ENCODE measurements at regions not wholly inside any gene's neighbourhood (a gene's known extent, or its start where the extent isn't known, plus 50 kb on each side); places are given as distances from the start of the nearest gene placed in this dataset.

- no peak for DNase-seq
These were observed 184.4 kb downstream of the KIF26A start for GRCh38 chr14:104322531-104323366.

- DNase-seq, result no peak
These were observed 185.3 kb downstream of the KIF26A start for GRCh38 chr14:104323551-104324175.

DNA sequence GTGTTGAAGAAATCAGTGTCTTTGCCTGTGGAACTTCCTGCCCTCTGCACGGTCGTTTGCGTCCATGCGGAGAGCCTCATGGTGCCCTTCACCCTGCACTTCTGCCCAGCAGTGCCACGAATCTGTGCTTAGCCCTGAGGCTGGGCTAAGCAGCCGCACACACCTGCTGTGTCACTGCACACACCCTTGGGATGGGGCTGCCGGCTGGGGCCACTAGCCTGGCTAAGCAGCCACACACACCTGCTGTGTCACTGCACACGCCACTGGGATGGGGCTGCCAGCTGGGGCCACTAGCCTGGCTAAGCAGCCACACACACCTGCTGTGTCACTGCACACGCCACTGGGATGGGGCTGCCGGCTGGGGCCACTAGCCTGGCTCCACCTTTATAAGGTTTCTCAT is 188.5 kb downstream of the KIF26A start:
- no peak for DNase-seq

DNA sequence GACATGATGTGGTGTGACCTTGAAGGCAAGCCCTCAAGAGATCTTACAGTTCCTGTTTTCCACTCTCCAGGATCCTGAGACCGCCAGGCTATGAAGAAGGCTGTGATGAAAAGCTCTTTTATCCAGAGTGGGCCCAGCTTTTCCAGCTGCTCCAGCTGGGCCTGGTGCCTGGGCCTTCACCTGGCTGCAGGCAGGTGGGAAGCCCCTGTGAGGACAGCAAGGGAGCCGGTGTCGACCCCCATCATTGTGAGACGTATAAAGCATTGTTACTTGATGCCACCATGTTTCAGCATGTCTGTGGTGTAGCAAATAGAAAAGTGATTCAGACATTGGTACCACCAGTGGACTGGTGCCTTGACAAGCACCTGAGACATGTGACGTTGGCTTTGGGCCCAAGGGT is 190.2 kb downstream of the KIF26A start:
- DNase-seq, result no peak

- no peak for DNase-seq
These were observed 191.4 kb downstream of the KIF26A start for GRCh38 chr14:104329793-104330192.

- DNase-seq, result no peak
These were observed 193.7 kb downstream of the KIF26A start for GRCh38 chr14:104331871-104332605.

DNA sequence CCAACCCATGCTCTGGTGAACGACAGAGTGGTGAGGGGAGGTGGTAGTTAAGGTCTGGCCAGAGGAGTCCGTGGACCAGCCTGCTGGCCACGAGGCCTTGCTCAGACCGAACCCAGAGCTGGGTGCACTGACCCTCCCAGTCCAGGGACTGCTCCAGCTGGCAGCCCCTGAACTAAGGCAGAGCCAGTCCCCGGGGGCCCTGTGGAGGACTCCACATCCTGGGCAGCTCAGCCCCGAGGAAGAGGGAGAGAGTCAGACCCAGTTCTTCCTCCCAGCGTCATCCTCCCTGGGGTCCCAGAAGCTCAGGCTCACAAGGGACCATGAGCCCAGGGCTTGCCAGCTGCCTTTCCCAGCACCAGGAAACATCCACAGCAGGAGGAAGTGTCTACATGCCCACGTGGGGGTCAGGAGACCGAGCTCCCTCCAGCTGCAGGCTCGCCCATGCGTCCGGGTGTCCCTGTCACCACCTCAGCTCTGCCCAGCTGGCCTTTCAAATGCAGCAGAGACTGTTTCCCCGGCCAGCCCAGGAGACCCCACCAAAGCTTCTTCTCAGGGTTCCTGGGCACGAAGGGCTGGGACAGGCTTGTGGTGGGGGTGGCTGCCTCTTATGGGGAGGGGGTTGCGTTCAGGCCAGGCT is 194.4 kb downstream of the KIF26A start:
- no peak for DNase-seq

- DNase-seq, result no peak
These were observed 195.4 kb downstream of the KIF26A start for GRCh38 chr14:104333646-104334423.

- DNase-seq, result no peak
These were observed 196.2 kb downstream of the KIF26A start for GRCh38 chr14:104334424-104335161.

DNA sequence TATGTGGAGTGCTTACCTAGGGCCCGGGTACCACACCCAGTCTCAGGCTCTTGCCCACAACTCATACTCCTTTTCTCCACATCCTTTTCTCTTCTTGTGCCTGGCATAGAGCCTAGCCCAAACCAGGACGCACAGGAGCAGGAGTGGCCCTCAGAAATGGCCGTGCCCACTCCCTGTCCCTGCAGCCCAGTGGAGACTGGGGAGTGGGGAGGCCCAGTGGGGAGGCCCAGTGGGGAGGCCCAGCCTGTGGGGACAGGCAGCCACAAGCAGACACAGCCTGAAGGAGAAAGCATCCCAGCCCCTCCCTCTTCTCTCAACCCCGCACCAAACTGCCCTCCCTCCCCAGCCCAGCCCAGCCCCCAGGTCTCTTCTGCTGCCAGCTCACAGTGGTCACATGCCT is 196.8 kb downstream of the KIF26A start:
- no peak for DNase-seq

DNA sequence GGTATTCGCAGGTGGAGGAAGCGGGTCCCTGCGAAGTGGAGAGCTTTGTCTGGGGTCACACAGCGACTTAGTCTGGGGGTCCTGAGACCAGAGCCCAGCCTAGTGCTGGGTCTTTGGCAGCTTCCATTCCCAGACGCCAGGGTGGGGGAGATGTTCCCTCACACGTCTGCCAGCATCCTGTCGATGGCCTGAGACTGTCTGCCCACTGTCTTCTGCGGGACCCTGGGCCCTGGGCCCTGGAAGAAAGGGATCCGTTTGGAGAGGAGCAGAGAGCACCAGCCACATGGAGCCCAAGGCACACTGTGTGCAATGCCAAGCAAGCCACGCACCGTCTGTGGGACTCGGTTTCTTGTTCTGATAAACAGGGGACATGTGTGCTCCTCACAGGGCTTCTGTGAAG is 197.2 kb downstream of the KIF26A start:
- DNase-seq, result no peak

- DNase-seq, result no peak
These were observed 199.0 kb downstream of the KIF26A start for GRCh38 chr14:104337351-104337750.

DNA sequence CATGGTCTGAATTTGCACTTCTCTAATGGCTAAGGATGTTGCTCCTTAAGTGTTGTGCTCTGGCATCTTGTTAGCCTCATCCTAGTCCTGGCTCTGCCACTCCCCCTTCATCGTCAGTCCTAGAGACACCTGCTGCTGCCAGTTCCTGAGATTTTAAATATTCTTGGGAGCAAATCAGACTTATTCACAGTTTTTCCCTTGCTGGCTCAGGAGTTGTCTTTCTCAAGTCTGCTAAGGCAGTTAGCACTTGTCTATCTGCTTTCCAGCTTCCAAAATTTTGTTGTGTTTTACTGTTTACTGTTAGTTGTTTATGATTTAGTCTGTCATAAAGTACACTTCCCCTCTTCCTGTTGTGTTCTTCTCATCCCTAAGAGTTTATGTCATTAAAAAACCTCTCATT is 201.0 kb downstream of the KIF26A start:
- no peak for DNase-seq

- DNase-seq, result no peak
These were observed 201.4 kb downstream of the KIF26A start for GRCh38 chr14:104339829-104340228.

DNA sequence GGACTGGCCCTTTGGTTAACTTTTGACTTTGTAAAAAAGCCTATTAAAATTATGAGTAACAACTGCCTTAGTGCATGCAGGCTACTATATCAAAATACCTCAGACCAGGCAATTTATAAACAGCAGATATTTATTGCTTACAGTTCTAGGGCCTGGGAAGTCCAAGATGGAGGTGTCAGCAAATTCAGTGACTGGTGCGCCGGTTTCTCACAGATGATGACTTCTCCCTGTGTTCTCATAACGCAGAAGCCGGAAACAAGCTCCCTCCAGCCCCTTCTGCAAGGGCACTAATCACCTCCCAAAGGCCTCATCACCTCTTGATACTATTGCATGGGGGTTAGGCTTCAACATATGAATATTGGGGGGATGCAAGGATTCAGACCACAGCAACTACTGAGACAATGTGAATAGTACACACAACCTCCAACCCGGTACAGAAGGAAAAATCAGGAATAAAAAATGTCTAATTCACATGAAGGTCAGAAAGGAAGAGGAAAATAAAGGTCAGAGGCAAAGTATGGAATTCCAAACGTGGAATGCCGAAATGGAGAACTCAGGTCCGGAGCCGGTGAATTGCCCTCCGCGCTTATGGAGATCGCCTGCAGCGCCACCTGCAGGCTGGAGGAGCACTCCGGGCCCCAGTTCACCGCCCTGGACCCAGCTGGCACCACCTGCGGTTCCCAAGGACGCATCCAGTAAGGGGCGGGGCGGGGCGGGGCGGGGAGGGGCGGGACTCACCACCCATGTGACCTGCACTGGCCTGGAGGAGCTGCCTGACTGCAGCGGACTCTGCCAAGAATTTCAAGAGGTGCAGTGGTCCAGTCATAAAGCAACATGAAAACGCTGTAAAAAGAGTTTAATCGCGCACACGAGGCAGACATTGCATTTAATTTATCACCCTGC is 203.4 kb downstream of the KIF26A start:
- DNase-seq, result no peak

DNA sequence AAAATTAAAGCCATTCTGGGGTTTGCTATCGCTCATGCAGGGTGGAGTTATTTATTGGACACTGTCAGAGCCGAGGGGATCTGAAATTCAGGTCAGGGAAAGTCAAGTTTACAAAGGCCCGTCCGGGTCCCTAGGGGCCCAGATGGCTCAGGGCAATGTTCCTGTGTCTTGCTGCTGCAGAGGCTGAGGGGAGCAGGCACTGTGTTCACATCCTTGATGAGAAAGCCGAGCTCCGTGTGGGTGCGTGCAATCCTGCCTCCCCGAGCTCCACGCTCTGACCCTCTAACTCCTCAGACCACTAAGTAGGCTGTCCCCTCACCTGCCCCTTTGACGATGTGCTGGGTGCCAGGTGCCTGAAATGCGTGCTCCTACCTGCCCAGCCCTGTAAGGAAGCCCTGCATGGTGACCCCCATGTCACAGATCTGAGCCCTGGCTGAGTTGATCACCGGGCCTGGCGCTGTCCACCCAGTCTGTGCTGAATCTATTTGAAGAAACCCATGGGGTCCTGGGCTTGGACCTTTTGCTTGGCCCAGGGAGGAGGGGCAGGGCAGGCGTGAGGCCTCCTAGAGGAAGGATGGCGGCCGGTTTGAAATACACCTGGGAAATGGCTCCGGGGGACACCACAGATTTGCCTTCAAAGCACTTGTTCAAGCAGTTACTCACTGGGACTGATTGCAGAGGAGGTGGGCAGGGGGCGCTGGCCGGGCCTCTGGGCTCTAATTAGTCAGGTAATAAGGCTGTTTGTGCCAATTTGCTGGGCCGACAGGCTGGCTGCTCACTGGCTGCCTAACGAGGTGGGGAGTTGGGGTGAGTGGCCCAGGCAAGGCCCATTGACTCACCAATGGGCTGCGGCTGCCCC is 204.3 kb downstream of the KIF26A start:
- no peak for DNase-seq

DNA sequence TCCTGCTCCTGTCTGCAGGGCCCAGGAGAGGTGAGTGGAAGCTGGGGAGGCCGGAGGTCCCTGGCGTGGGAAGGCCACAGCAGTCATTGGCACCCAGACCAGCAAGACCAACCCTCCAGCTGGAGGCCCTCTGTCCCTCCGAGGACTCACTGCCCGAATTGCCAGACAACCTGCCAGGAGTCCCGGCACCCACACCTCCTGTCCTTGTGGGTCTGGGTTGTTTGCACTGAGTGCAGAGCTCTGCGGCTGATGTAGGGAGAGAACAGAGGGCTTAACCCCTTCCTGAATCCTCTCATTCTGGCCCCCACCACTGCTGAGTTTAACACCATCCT is 204.9 kb downstream of the KIF26A start:
- no peak for DNase-seq

- no peak for DNase-seq
These were observed 205.6 kb downstream of the KIF26A start for GRCh38 chr14:104343690-104344640.

All from NCI-H1092 treated with DMSO at 0.1 percent for 48 hours (cell line).